ENCODE measurements at regions not wholly inside any gene's neighbourhood (a gene's known extent, or its start where the extent isn't known, plus 50 kb on each side); places are given as distances from the start of the nearest gene placed in this dataset.
A peak's percentile ranks its signal among the peaks of the same experiment; 100 is the strongest.
"Not testable (repeated sequence)": the region's sequence is repeated elsewhere in the genome, so short reads cannot be mapped to it uniquely, and the experiment has no call there.

GRCh38 chrX:148265829-148266228 lies 234.6 kb upstream of the AFF2 start:
- no peak for DNase-seq (ENCODE audit: low read depth in 3 of 3)

- DNase-seq (ENCODE audit: low read depth in 3 of 3): no peak
These were observed 231.7 kb upstream of the AFF2 start for GRCh38 chrX:148268673-148269072.

GRCh38 chrX:148269513-148269912 lies 230.9 kb upstream of the AFF2 start:
- DNase-seq (ENCODE audit: low read depth in 3 of 3): no peak

GRCh38 chrX:148270499-148270898 lies 229.9 kb upstream of the AFF2 start:
- no peak for DNase-seq (ENCODE audit: low read depth in 3 of 3)

- DNase-seq (ENCODE audit: low read depth in 3 of 3): no peak
These were observed 229.2 kb upstream of the AFF2 start for GRCh38 chrX:148271263-148271662.

- DNase-seq (ENCODE audit: low read depth in 3 of 3): no peak
These were observed 218.5 kb upstream of the AFF2 start for GRCh38 chrX:148281920-148282319.

- no peak for DNase-seq (ENCODE audit: low read depth in 3 of 3)
These were observed 217.9 kb upstream of the AFF2 start for GRCh38 chrX:148282504-148282903.

GRCh38 chrX:148284056-148284455 lies 216.4 kb upstream of the AFF2 start:
- DNase-seq (ENCODE audit: low read depth in 3 of 3): no peak

GRCh38 chrX:148284821-148285220 lies 215.6 kb upstream of the AFF2 start:
- DNase-seq (ENCODE audit: low read depth in 3 of 3): no peak

- no peak for DNase-seq (ENCODE audit: low read depth in 3 of 3)
These were observed 212.0 kb upstream of the AFF2 start for GRCh38 chrX:148288451-148288850.

GRCh38 chrX:148290041-148290440 lies 210.4 kb upstream of the AFF2 start:
- DNase-seq (ENCODE audit: low read depth in 3 of 3): no peak

- DNase-seq (ENCODE audit: low read depth in 3 of 3): no peak
These were observed 209.5 kb upstream of the AFF2 start for GRCh38 chrX:148290931-148291330.

GRCh38 chrX:148298737-148299136 lies 201.7 kb upstream of the AFF2 start:
- no peak for DNase-seq (ENCODE audit: low read depth in 3 of 3)

- DNase-seq (ENCODE audit: low read depth in 3 of 3): not testable (repeated sequence)
These were observed 195.2 kb upstream of the AFF2 start for GRCh38 chrX:148305214-148305613.

GRCh38 chrX:148309413-148309812 lies 191.0 kb upstream of the AFF2 start:
- DNase-seq (ENCODE audit: low read depth in 3 of 3): no peak

GRCh38 chrX:148310426-148311165 lies 189.8 kb upstream of the AFF2 start:
- peak in 2 of 3 experiments; percentile 5 to 22 for DNase-seq (ENCODE audit: low read depth in 3 of 3)

GRCh38 chrX:148311544-148311943 lies 188.9 kb upstream of the AFF2 start:
- DNase-seq (ENCODE audit: low read depth in 3 of 3): no peak

GRCh38 chrX:148314876-148315275 lies 185.5 kb upstream of the AFF2 start:
- no peak for DNase-seq (ENCODE audit: low read depth in 3 of 3)

GRCh38 chrX:148316446-148316845 lies 184.0 kb upstream of the AFF2 start:
- no peak for DNase-seq (ENCODE audit: low read depth in 3 of 3)

GRCh38 chrX:148322906-148323305 lies 177.5 kb upstream of the AFF2 start:
- no peak for DNase-seq (ENCODE audit: low read depth in 3 of 3)

GRCh38 chrX:148333989-148334388 lies 166.4 kb upstream of the AFF2 start:
- no peak for DNase-seq (ENCODE audit: low read depth in 3 of 3)

- DNase-seq (ENCODE audit: low read depth in 3 of 3): no peak
These were observed 162.5 kb upstream of the AFF2 start for GRCh38 chrX:148337873-148338272.

GRCh38 chrX:148354916-148355315 lies 145.5 kb upstream of the AFF2 start:
- no peak for DNase-seq (ENCODE audit: low read depth in 3 of 3)

- no peak for DNase-seq (ENCODE audit: low read depth in 3 of 3)
These were observed 138.8 kb upstream of the AFF2 start for GRCh38 chrX:148361641-148362040.
